Coronary artery (tissue), 2 donors: ENCODE measurements at regions not wholly inside any gene's neighbourhood (a gene's known extent, or its start where the extent isn't known, plus 50 kb on each side); places are given as distances from the start of the nearest gene placed in this dataset.
"Not testable (repeated sequence)": the region's sequence is repeated elsewhere in the genome, so short reads cannot be mapped to it uniquely, and the experiment has no call there.

Experiments used
- DNase-seq: peaks from one replicate; pipeline ENCODE4 v3.0.0-alpha.2; 2017; ENCODE audit warnings: low spot score
- H3K27ac ChIP-seq, 2 donors: fragments of 200-600 bp; sonication (generic); one replicate each; pipeline ENCODE4 v1.5.1; 2016 to 2019
- H3K4me3 ChIP-seq: fragments of 200-600 bp; sonication (generic); 2 replicates; pipeline ENCODE4 v1.5.1; 2016; ENCODE audit warnings: mild to moderate bottlenecking, moderate library complexity
- CTCF ChIP-seq: fragments of 200-600 bp; sonication (generic); IDR thresholded peaks from one replicate; pipeline ENCODE4 v1.5.1; 2019; ENCODE audit warnings: antibody characterized with exemption

DNA sequence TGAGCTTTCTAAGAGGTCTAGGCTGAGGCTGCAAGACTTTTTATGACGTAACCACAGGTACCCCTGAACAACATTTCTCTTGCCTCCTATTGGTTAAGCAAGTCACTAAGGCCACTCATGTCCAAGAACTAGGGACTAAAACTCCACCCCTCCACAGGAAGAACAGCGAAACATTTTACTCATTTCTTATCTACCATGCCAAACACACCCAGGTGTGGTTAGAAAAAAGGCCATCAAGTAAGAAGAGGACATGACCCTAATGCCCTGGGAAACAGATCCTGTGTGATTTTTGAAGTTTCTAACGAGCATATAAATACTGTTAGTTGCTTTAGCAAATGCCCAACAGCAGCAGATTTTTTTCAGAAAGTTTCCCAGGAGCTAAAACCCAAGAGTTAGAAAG is 282.4 kb upstream of the DYNLRB2 start:
- no peak for TF ChIP-seq CTCF
- Histone ChIP-seq H3K4me3 (no peak overlapping the region), H3K27ac (no peak overlapping the region)
- no peak for DNase-seq

DNA sequence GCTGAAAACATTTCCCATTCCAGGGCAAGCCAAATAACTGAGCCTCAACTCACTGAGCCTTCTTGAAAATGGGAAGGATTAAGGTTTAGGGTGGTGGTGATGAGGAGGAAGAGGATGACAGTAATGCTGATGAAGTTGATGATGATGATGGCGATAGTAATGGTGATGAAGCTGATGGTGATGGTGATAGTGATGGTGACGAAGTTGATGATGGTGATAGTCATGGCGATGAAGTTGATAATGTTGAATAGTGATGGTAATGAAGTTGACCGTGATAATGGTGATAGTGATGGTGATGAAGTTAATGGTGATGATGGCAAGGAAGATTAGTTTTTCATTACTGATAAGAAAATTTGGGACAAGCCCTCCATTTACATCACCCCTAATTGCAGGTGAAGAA is 285.8 kb upstream of the DYNLRB2 start:
- no peak overlapping the region for H3K27ac ChIP-seq
- no peak for TF ChIP-seq CTCF
- DNase-seq, result no peak
- H3K4me3 ChIP-seq, result no peak overlapping the region

- H3K4me3 ChIP-seq, result no peak overlapping the region
- no peak overlapping the region for H3K27ac ChIP-seq
- no peak for DNase-seq
- no peak for TF ChIP-seq CTCF
Observed at GRCh38 chr16:80253741-80254140, 287.1 kb upstream of the DYNLRB2 start.

DNA sequence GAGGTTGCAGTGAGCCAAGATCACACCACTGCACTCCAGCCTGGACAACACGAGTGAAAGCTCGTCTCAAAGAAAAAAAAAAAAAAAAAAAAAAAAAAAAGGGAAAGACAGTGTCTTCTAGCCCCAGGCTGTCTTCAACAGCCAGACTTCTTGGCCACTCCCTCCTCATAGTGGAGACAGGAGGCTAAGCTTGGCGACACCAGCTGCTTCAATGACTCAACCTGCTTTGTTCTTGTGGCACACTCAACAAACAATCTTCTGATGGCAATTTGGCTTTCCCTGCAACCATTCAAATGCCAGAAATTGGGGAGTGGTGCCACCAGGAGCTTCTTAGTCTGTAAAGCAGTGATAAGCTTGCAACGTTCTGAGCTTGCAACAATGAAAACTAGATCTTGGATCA is 290.4 kb upstream of the DYNLRB2 start:
- DNase-seq, result no peak
- H3K27ac ChIP-seq, result no peak overlapping the region
- no peak for TF ChIP-seq CTCF
- no peak overlapping the region for H3K4me3 ChIP-seq

GRCh38 chr16:80243303-80243702 is 297.5 kb upstream of the DYNLRB2 start:
- DNase-seq, H3K27ac ChIP-seq: not testable (repeated sequence)

GRCh38 chr16:80242279-80242678 is 298.5 kb upstream of the DYNLRB2 start:
- H3K27ac ChIP-seq, DNase-seq, H3K4me3 ChIP-seq: not testable (repeated sequence)

More at GRCh38 chr16:80243303-80243702, 297.5 kb upstream of the DYNLRB2 start:
- not testable (repeated sequence) for H3K4me3 ChIP-seq

- DNase-seq, result no peak
- H3K27ac ChIP-seq, result no peak overlapping the region
- no peak overlapping the region for H3K4me3 ChIP-seq
- TF ChIP-seq CTCF, result no peak
Observed at GRCh38 chr16:80233097-80233835, 307.5 kb upstream of the DYNLRB2 start.

DNA sequence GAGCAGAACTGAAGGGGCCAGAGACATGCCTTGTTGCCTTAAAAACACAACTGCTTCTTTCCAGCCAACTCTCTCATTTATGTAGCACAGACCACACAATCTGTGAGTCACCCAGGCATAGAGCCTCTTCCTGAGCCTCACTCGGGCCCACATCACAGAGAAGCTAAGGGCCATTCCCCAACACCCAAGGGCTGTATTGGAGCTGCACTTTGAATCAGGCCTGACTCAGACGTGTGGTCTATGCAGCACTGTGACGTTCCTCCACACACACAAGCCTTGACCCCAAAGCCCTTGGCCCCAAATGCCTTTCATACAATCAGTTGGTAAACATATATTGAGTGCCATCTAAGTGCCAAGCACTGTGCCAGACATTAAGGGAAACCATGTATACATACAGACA is 308.9 kb upstream of the DYNLRB2 start:
- no peak overlapping the region for H3K27ac ChIP-seq
- H3K4me3 ChIP-seq, result no peak overlapping the region
- TF ChIP-seq CTCF, result no peak

More for the DNA sequence above, 308.9 kb upstream of the DYNLRB2 start:
- DNase-seq, result no peak
